A673 (cell line): ENCODE measurements at regions not wholly inside any gene's neighbourhood (a gene's known extent, or its start where the extent isn't known, plus 50 kb on each side); places are given as distances from the start of the nearest gene placed in this dataset.

Experiments
- EZH2 ChIP-seq: fragments of 200-600 bp; sonication (generic); IDR thresholded peaks from 2 replicates; pipeline ENCODE4 v1.6.1; 2017; ENCODE audit warnings: borderline replicate concordance, low read depth, mild to moderate bottlenecking, mixed read lengths, antibody characterized with exemption, low read length; ENCODE audit not compliant: poor library complexity, severe bottlenecking
- TF ChIP-seq, protein P1 (sequence below): fragments of 300-800, 200-600 bp; sonication (generic); conservative IDR thresholded peaks from 2 replicates; pipeline ENCODE4 v1.5.1; 2017; ENCODE audit warnings: low read depth, mild to moderate bottlenecking, antibody characterized with exemption, low read length, moderate library complexity, mixed read lengths

DNA sequence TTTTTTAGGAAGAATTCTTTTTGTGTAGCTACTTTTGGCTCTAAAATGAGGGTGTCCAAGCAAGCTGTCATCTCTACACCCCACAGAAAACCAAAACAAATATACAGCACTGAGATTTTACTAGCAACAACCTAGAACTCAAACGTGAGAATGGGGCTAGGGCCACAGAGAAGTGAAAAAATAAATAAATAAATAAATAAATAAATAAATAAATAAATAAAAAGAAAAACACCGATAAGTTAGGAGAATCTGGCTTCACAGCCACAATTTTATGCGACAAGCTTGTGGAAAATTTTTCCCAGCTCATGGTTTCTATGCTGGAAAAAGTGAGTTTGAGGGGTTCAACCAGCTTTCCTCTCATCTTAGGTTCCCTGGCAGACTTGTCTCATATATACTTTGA is 324.6 kb upstream of the TACR3 start:
- TF ChIP-seq, protein P1, sequence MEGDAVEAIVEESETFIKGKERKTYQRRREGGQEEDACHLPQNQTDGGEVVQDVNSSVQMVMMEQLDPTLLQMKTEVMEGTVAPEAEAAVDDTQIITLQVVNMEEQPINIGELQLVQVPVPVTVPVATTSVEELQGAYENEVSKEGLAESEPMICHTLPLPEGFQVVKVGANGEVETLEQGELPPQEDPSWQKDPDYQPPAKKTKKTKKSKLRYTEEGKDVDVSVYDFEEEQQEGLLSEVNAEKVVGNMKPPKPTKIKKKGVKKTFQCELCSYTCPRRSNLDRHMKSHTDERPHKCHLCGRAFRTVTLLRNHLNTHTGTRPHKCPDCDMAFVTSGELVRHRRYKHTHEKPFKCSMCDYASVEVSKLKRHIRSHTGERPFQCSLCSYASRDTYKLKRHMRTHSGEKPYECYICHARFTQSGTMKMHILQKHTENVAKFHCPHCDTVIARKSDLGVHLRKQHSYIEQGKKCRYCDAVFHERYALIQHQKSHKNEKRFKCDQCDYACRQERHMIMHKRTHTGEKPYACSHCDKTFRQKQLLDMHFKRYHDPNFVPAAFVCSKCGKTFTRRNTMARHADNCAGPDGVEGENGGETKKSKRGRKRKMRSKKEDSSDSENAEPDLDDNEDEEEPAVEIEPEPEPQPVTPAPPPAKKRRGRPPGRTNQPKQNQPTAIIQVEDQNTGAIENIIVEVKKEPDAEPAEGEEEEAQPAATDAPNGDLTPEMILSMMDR, result no peak
- no peak for TF ChIP-seq EZH2
